Neural crest cell (in vitro differentiated cells): ENCODE measurements at regions not wholly inside any gene's neighbourhood (a gene's known extent, or its start where the extent isn't known, plus 50 kb on each side); places are given as distances from the start of the nearest gene placed in this dataset.

Experiments used
- DNase-seq: peaks from one replicate; pipeline ENCODE4 v3.0.0; 2021; ENCODE audit warnings: low read depth, mixed read lengths, low spot score
- H3K27ac Mint-ChIP-seq: one replicate; pipeline ENCODE4 v1.8.0; 2021; ENCODE audit warnings: mild to moderate bottlenecking, mixed read lengths; ENCODE audit not compliant: unreplicated experiment
- H3K27me3 Mint-ChIP-seq: 2 replicates; pipeline ENCODE4 v1.8.0; 2021; ENCODE audit warnings: low read depth, mild to moderate bottlenecking, mixed read lengths
- H3K36me3 Mint-ChIP-seq: 2 replicates; pipeline ENCODE4 v1.8.0; 2021; ENCODE audit warnings: low read depth, mild to moderate bottlenecking, mixed read lengths
- H3K4me1 Mint-ChIP-seq: 2 replicates; pipeline ENCODE4 v1.8.0; 2021; ENCODE audit warnings: mixed read lengths
- H3K4me3 Mint-ChIP-seq: one replicate; pipeline ENCODE4 v1.8.0; 2021; ENCODE audit warnings: mild to moderate bottlenecking, mixed read lengths
- H3K9me3 Mint-ChIP-seq: 2 replicates; pipeline ENCODE4 v1.8.0; 2021; ENCODE audit warnings: mixed read lengths
- TF ChIP-seq, protein P1 (sequence below): fragments of 200-600 bp; sonication (generic); conservative IDR thresholded peaks from 2 replicates; pipeline ENCODE4 v1.5.0; 2021; ENCODE audit warnings: antibody characterized with exemption, mild to moderate bottlenecking

DNA sequence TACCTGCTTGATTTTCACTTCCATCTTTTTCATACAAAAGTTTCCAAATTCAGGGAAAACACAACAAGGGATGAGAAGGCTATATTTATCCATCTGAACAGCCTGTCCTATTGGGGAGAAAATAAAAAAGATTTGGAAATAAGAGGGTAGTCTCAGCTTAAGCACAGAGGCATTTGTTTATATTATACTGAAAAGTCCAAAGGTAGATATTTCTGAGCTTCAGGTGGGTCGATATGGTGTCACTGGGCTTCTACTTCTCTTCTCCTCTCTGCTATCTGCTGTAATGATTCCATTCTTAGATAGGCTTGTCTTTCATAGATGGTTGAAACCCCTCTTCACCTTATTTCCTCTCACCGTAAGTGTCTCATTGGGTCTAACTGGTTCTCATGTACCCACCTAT lies 337.0 kb downstream of the INSC start:
- H3K36me3 Mint-ChIP-seq = peaks cover 7% of the 10 kb centered on the region
- peaks cover 13% of the 10 kb centered on the region for H3K4me1 Mint-ChIP-seq
- H3K4me3 Mint-ChIP-seq = no peak overlapping the region
- no peak overlapping the region for H3K27ac Mint-ChIP-seq
- no peaks in the 10 kb centered on the region for H3K27me3 Mint-ChIP-seq
- TF ChIP-seq, protein P1, sequence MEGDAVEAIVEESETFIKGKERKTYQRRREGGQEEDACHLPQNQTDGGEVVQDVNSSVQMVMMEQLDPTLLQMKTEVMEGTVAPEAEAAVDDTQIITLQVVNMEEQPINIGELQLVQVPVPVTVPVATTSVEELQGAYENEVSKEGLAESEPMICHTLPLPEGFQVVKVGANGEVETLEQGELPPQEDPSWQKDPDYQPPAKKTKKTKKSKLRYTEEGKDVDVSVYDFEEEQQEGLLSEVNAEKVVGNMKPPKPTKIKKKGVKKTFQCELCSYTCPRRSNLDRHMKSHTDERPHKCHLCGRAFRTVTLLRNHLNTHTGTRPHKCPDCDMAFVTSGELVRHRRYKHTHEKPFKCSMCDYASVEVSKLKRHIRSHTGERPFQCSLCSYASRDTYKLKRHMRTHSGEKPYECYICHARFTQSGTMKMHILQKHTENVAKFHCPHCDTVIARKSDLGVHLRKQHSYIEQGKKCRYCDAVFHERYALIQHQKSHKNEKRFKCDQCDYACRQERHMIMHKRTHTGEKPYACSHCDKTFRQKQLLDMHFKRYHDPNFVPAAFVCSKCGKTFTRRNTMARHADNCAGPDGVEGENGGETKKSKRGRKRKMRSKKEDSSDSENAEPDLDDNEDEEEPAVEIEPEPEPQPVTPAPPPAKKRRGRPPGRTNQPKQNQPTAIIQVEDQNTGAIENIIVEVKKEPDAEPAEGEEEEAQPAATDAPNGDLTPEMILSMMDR = no peak
- DNase-seq = no peak
- H3K9me3 Mint-ChIP-seq = peaks cover 5% of the 10 kb centered on the region

DNA sequence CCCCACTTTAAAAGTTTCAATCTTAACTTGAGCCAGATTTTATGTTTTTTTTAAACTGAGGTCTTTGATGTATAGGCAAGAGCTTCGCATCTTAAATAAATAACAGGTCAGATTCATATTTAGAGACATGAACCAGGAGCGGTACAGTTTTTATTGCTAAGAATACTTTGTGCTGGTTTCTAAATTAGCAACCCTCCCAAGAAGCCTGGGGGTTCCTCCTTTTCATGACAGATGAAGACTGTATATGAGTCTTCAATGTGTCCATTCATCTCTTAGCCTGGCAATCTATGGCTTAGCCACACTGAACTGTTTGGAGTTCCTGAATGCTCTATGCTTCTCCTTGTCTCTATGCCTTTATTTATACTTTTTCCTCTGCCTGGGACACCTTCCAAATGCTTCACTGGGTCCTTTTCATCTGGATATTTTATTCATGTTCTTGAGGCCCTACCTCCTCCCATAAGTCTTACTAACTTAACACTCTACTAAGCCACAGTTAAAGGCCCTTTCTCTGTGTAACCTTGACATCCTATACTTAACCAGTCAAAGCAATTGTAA lies 338.6 kb downstream of the INSC start:
- peaks cover 13% of the 10 kb centered on the region for H3K4me1 Mint-ChIP-seq
- H3K9me3 Mint-ChIP-seq = peaks cover 5% of the 10 kb centered on the region
- H3K36me3 Mint-ChIP-seq = peaks cover 7% of the 10 kb centered on the region
- H3K27me3 Mint-ChIP-seq = no peaks in the 10 kb centered on the region
- peak overlapping the region; percentile 54 for H3K27ac Mint-ChIP-seq
- H3K4me3 Mint-ChIP-seq = no peak overlapping the region
- no peak for DNase-seq
- TF ChIP-seq, protein P1 = no peak

DNA sequence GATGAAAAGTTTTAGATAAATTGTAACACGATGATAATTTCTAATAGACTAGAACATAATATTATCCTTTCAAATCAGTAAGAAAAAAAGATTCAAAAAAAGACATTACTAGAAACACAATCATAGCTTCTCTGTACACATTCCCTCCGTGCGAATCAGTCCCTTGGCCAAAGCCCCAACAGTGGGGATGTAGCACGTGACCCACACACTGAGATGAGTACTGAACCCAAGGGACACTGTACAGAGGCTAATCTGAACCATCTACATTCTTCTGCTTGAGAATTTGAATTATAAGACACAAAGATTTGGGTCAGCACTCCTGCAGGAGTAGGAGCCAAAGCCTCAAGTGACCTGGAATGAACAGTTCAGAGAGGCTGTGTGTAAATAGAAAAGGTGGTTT lies 353.7 kb downstream of the INSC start:
- no peak overlapping the region for H3K27ac Mint-ChIP-seq
- TF ChIP-seq, protein P1 = no peak
- peaks cover 22% of the 10 kb centered on the region for H3K4me1 Mint-ChIP-seq
- no peak for DNase-seq
- H3K36me3 Mint-ChIP-seq = no peaks in the 10 kb centered on the region
- no peaks in the 10 kb centered on the region for H3K27me3 Mint-ChIP-seq
- no peak overlapping the region for H3K4me3 Mint-ChIP-seq
- H3K9me3 Mint-ChIP-seq = no peaks in the 10 kb centered on the region

DNA sequence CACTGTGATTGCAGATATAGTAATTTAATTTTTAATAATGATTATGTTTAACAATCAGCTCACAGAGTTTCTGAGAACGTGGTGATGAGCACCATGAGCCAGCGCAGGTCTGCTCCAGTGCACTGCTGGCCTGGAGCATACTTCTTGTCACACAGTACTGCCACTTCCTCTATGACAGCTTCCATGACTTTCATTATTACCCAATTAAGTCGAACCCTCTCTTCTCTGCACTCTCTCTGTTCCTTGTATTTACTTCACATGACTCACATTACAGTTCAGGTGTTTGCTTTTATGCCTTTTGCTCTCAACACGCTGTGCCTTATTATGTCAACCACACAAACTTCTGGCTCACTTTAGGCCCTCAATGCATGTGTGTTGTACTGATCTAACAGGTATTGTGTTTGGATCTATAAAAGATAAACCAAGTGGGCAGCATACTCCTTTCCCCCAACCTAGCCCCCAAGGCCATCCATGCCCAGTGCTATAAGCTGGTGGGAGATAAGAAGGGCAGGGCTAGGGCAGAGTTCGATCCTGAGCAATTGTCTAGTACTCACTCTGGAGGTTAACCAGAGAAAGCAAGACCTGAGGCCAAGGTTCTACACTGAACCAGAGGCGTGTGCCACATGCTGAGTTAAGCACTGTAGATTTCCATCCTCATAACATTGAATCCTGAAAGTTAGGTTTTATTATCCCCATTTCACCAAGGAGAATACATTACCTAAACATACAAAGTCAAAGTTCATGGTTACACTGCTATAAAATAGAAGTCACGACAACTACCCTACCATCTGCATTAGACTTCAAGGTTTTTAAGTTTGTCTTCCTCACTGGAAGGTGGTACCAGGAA lies 356.5 kb downstream of the INSC start:
- no peaks in the 10 kb centered on the region for H3K27me3 Mint-ChIP-seq
- no peak overlapping the region for H3K27ac Mint-ChIP-seq
- TF ChIP-seq, protein P1 = no peak
- no peak for DNase-seq
- H3K36me3 Mint-ChIP-seq = no peaks in the 10 kb centered on the region
- H3K4me1 Mint-ChIP-seq = peaks cover 22% of the 10 kb centered on the region
- no peaks in the 10 kb centered on the region for H3K9me3 Mint-ChIP-seq
- H3K4me3 Mint-ChIP-seq = no peak overlapping the region

DNA sequence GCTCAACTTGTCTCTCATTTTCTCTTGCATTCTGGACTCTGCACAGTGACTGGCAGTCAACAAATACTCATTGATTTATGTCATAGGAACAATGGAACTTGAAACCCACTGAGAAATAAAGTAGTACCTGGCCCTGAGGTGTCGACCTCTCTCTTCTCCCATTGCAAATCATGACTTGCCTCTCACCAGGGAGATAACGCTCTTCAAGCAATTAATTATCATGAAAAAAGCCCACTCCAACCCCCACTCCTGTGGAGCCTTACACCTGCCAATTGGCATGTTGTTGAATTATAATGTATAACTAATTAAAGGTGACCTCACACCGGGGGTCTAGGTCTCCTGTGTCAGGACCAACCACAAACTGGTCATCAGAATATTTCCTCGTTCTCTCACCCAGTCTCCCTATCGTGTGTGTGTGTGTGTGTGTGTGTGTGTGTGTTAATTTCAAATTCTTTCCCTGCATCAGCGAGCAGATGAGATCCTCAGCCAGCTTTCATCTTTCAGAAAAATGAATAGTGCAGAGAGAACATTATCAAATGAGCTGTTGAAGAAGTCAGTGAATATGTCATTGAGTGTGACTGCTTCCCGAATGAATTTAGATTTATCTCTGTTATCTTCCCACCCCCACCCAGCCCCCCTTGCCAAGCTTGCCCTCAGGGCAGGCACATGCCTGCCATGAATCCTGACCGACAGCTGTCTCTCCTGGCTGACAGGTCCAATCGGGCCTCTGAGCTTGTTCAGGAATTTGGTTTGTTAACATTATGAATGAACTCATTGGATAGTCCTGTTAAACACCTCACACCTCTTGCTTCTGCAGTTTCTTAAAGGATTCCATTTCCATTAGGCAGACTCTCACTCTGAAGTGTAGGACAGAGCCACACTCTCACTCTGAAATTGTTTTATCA lies 357.4 kb downstream of the INSC start:
- TF ChIP-seq, protein P1 = no peak
- H3K9me3 Mint-ChIP-seq = no peaks in the 10 kb centered on the region
- H3K4me3 Mint-ChIP-seq = no peak overlapping the region
- H3K36me3 Mint-ChIP-seq = no peaks in the 10 kb centered on the region
- no peaks in the 10 kb centered on the region for H3K27me3 Mint-ChIP-seq
- no peak for DNase-seq
- peaks cover 24% of the 10 kb centered on the region for H3K4me1 Mint-ChIP-seq
- no peak overlapping the region for H3K27ac Mint-ChIP-seq
